Loucy (cell line): ENCODE measurements at regions not wholly inside any gene's neighbourhood (a gene's known extent, or its start where the extent isn't known, plus 50 kb on each side); places are given as distances from the start of the nearest gene placed in this dataset.

Experiments
- CTCF ChIP-seq: fragments of 200-600 bp; sonication (generic); conservative IDR thresholded peaks from 2 replicates; pipeline ENCODE4 v1.5.1; 2014; ENCODE audit warnings: mild to moderate bottlenecking, antibody characterized with exemption, low read length
- EZH2phosphoT487 ChIP-seq: fragments of 200-600 bp; IDR thresholded peaks from 2 replicates; pipeline ENCODE4 v1.6.1; 2018; ENCODE audit warnings: antibody characterized with exemption, mild to moderate bottlenecking, moderate library complexity, borderline replicate concordance

GRCh38 chr2:100679211-100679610 lies 116.4 kb downstream of the PDCL3 start:
- TF ChIP-seq CTCF, result no peak
- TF ChIP-seq EZH2phosphoT487, result no peak
